ENCODE measurements at regions not wholly inside any gene's neighbourhood (a gene's known extent, or its start where the extent isn't known, plus 50 kb on each side); places are given as distances from the start of the nearest gene placed in this dataset.

GRCh38 chr12:5227708-5228373, 184.2 kb downstream of the KCNA5 start:
- TF ChIP-seq ZNF335 (tag by site-specific recombination; conservative IDR thresholded peaks at IDR 0.05): no peak
- no peak for TF ChIP-seq ZXDB (tag by site-specific recombination; IDR thresholded peaks at IDR 0.05)
- TF ChIP-seq, protein P1, sequence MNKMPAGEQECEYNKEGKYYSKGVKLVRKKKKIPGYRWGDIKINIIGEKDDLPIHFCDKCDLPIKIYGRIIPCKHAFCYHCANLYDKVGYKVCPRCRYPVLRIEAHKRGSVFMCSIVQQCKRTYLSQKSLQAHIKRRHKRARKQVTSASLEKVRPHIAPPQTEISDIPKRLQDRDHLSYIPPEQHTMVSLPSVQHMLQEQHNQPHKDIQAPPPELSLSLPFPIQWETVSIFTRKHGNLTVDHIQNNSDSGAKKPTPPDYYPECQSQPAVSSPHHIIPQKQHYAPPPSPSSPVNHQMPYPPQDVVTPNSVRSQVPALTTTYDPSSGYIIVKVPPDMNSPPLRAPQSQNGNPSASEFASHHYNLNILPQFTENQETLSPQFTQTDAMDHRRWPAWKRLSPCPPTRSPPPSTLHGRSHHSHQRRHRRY (tag by site-specific recombination; IDR thresholded peaks at IDR 0.05): no peak
- TF ChIP-seq, protein P2, sequence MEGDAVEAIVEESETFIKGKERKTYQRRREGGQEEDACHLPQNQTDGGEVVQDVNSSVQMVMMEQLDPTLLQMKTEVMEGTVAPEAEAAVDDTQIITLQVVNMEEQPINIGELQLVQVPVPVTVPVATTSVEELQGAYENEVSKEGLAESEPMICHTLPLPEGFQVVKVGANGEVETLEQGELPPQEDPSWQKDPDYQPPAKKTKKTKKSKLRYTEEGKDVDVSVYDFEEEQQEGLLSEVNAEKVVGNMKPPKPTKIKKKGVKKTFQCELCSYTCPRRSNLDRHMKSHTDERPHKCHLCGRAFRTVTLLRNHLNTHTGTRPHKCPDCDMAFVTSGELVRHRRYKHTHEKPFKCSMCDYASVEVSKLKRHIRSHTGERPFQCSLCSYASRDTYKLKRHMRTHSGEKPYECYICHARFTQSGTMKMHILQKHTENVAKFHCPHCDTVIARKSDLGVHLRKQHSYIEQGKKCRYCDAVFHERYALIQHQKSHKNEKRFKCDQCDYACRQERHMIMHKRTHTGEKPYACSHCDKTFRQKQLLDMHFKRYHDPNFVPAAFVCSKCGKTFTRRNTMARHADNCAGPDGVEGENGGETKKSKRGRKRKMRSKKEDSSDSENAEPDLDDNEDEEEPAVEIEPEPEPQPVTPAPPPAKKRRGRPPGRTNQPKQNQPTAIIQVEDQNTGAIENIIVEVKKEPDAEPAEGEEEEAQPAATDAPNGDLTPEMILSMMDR (tag by site-specific recombination; IDR thresholded peaks at IDR 0.05): no peak
